ENCODE measurements at regions not wholly inside any gene's neighbourhood (a gene's known extent, or its start where the extent isn't known, plus 50 kb on each side); places are given as distances from the start of the nearest gene placed in this dataset.

DNA sequence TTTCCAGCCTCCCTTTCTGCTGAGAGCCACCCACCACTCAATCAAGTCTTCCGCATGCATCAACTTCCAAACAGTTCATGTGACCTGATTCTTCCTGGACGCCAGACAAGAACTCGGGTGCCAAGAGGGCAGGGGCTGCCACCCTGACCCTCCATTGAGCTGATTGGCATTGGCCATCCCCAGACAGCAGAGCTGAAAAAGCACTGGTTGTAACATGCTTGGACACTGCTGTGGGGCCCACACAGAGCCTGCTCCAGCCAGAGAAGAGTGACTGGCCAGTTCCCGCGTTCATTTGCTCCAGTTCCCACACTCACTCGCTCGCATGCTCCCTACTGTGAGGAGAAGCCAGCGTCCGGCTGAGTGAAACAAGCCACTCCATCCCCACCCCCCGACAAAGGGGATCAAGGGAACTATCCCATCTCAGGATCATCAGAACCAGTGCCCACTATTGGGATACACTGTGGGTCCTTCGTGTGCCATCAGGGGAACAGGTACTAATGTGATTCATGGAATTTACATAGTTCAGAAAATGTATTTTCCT lies 420.3 kb downstream of the NPHP4 start:
- H3K4me1 Mint-ChIP-seq (ENCODE audit: low read depth), result no peaks in the 10 kb centered on the region
- no peak overlapping the region for H3K27ac Mint-ChIP-seq
- peaks cover 1% of the 10 kb centered on the region; the same call in 1 of the 2 replicates for H3K27me3 Mint-ChIP-seq (ENCODE audit: insufficient read depth)
- H3K9me3 Mint-ChIP-seq, result peaks cover 71% of the 10 kb centered on the region
- no peaks in the 10 kb centered on the region; the same call in 1 of the 2 replicates for H3K36me3 Mint-ChIP-seq (ENCODE audit: low read depth)
- TF ChIP-seq, protein P1, sequence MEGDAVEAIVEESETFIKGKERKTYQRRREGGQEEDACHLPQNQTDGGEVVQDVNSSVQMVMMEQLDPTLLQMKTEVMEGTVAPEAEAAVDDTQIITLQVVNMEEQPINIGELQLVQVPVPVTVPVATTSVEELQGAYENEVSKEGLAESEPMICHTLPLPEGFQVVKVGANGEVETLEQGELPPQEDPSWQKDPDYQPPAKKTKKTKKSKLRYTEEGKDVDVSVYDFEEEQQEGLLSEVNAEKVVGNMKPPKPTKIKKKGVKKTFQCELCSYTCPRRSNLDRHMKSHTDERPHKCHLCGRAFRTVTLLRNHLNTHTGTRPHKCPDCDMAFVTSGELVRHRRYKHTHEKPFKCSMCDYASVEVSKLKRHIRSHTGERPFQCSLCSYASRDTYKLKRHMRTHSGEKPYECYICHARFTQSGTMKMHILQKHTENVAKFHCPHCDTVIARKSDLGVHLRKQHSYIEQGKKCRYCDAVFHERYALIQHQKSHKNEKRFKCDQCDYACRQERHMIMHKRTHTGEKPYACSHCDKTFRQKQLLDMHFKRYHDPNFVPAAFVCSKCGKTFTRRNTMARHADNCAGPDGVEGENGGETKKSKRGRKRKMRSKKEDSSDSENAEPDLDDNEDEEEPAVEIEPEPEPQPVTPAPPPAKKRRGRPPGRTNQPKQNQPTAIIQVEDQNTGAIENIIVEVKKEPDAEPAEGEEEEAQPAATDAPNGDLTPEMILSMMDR (IDR thresholded peaks at IDR 0.05), result no peak
- no peak for DNase-seq
- no peak overlapping the region for H3K4me3 Mint-ChIP-seq

DNA sequence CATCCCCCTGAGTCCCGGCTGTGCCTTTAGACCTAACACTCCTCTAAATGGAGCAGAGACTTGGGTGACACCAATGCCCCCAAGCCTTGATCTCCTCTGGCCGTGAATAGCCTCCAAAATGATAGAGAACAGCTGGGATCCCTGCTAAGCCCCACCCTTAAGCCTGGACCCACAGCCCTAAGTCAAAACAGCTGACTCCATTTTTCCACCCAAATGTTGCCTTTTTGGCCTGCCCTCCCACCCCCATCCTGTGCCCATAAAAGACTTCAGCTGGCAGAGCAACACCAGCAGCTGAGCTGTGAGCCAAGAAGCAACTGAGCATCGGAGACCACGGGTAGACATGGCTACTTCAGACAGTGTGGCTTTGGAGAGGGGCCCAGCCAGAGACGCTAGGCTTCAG lies 420.8 kb downstream of the NPHP4 start:
- Mint-ChIP-seq H3K36me3 (ENCODE audit: low read depth) (no peaks in the 10 kb centered on the region; the same call in 1 of the 2 replicates), H3K4me1 (ENCODE audit: low read depth) (no peaks in the 10 kb centered on the region), H3K27me3 (ENCODE audit: insufficient read depth) (peaks cover 1% of the 10 kb centered on the region; the same call in 1 of the 2 replicates), H3K27ac (no peak overlapping the region), H3K9me3 (peaks cover 68% of the 10 kb centered on the region), H3K4me3 (no peak overlapping the region)
- DNase-seq, result no peak
- TF ChIP-seq, protein P1 (IDR thresholded peaks at IDR 0.05), result no peak

DNA sequence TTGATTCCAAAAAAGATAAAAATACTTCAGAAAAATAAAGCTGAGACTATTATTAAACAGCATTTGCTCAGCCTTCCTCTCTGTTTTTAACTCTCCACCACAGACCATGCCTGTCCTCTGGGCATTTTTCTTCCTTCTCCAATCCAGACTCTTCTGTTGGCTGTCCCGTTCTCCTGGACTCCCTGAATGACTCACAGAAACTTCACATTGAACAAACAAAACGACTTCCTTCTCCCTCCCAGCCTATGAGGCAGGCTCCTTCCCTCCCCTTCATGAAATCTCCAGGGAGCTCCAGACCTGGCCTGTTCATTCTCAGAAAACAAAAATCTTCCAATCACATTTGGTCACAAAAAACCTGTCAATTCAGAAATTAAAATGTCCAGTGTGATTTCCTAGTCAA lies 421.3 kb downstream of the NPHP4 start:
- Mint-ChIP-seq H3K4me3 (no peak overlapping the region), H3K9me3 (peaks cover 68% of the 10 kb centered on the region), H3K27ac (no peak overlapping the region), H3K27me3 (ENCODE audit: insufficient read depth) (peaks cover 1% of the 10 kb centered on the region; the same call in 1 of the 2 replicates), H3K36me3 (ENCODE audit: low read depth) (no peaks in the 10 kb centered on the region; the same call in 1 of the 2 replicates), H3K4me1 (ENCODE audit: low read depth) (no peaks in the 10 kb centered on the region)
- TF ChIP-seq, protein P1 (IDR thresholded peaks at IDR 0.05), result no peak
- no peak for DNase-seq

DNA sequence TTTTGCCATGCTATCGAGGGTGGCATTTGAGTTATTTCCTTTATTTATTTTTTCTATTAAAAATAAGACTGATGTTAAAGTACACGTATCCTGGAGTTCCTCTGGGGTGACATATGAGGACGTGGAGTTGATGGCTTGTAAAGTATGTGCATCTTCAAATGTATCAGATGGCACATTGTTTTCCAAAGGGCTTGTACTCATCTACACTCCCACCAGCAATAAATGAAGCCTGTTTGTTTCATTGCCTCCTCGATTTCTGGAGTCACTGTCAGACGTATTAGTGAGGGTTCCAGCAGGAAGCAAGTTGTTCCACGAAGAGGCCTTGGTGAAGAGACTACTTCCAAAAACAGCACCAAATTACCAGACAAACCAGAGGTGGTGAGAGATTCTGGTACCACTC lies 423.9 kb downstream of the NPHP4 start:
- no peak overlapping the region for H3K4me3 Mint-ChIP-seq
- no peaks in the 10 kb centered on the region for H3K4me1 Mint-ChIP-seq (ENCODE audit: low read depth)
- H3K27ac Mint-ChIP-seq, result no peak overlapping the region
- H3K27me3 Mint-ChIP-seq (ENCODE audit: insufficient read depth), result no peaks in the 10 kb centered on the region
- H3K9me3 Mint-ChIP-seq, result peaks cover 67% of the 10 kb centered on the region
- TF ChIP-seq, protein P1 (IDR thresholded peaks at IDR 0.05), result no peak
- H3K36me3 Mint-ChIP-seq (ENCODE audit: low read depth), result no peaks in the 10 kb centered on the region
- no peak for DNase-seq

DNA sequence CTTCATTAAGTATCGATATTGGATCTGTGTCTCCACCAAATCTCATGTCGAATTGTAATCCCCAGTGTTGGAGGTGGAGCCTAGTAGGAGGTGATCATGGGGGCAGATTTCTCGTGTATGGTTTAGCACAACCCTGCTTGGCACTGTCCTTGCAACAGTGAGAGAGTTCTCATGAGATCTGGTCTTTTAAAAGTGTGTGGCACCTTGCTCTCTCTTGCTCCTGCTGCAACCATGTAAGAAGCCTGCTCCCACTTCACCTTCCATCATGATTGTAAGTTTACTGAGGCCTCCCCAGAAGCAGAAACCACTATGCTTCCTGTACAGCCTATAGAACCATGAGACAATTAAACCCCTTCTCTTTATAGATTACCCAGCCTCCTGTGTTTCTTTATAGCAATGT lies 424.4 kb downstream of the NPHP4 start:
- Mint-ChIP-seq H3K36me3 (ENCODE audit: low read depth) (no peaks in the 10 kb centered on the region), H3K27me3 (ENCODE audit: insufficient read depth) (no peaks in the 10 kb centered on the region), H3K27ac (no peak overlapping the region), H3K4me1 (ENCODE audit: low read depth) (no peaks in the 10 kb centered on the region), H3K9me3 (peaks cover 70% of the 10 kb centered on the region), H3K4me3 (no peak overlapping the region)
- no peak for DNase-seq
- TF ChIP-seq, protein P1 (IDR thresholded peaks at IDR 0.05), result no peak

DNA sequence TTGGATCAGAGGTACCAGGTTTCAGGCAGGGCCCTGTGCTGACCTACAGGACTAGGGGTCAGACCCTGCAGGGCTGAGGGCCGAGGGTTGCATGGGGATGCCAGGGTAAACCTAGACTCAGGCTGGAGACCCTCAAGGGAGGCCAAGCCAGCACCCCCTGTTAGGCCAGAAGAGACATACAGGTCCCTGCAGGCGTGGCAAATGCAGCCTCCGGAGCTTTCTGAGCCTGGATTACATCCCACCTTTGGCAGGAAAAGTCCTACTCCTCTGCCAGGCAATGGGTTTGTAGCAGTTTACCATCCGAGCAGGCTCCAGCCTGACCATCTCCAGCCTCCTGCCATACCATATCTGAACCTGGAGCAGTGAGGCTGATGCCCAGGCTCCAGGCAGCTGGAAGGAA lies 425.3 kb downstream of the NPHP4 start:
- no peaks in the 10 kb centered on the region for H3K36me3 Mint-ChIP-seq (ENCODE audit: low read depth)
- TF ChIP-seq, protein P1 (IDR thresholded peaks at IDR 0.05), result no peak
- no peak overlapping the region for H3K27ac Mint-ChIP-seq
- DNase-seq, result no peak
- no peaks in the 10 kb centered on the region for H3K4me1 Mint-ChIP-seq (ENCODE audit: low read depth)
- no peaks in the 10 kb centered on the region for H3K27me3 Mint-ChIP-seq (ENCODE audit: insufficient read depth)
- peaks cover 63% of the 10 kb centered on the region for H3K9me3 Mint-ChIP-seq
- H3K4me3 Mint-ChIP-seq, result no peak overlapping the region
